Esophagus (tissue), 2 donors: ENCODE measurements at regions not wholly inside any gene's neighbourhood (a gene's known extent, or its start where the extent isn't known, plus 50 kb on each side); places are given as distances from the start of the nearest gene placed in this dataset.

Experiments
- H3K27ac ChIP-seq, 2 donors: one replicate each; pipeline ENCODE4 v1.5.1; 2013; ENCODE audit warnings: low read depth in 2 of 2, mild to moderate bottlenecking in 2 of 2, inconsistent platforms in 1 of 2, low read length in 1 of 2, moderate library complexity in 1 of 2
- H3K27me3 ChIP-seq, 2 donors: one replicate each; pipeline ENCODE4 v1.6.1; 2013; ENCODE audit warnings: low read length in 2 of 2, control low read depth in 1 of 2, mild to moderate bottlenecking in 1 of 2; ENCODE audit not compliant: insufficient read depth in 2 of 2, control insufficient read depth in 1 of 2
- H3K36me3 ChIP-seq, 2 donors: one replicate each; pipeline ENCODE4 v1.6.1; 2013; ENCODE audit warnings: low read length in 1 of 2; ENCODE audit not compliant: control insufficient read depth in 2 of 2, insufficient read depth in 2 of 2
- H3K4me1 ChIP-seq, 2 donors: one replicate each; pipeline ENCODE4 v1.6.1; 2013; ENCODE audit warnings: low read length in 1 of 2; ENCODE audit not compliant: control insufficient read depth in 2 of 2, insufficient read depth in 2 of 2
- H3K4me3 ChIP-seq, 2 donors: one replicate each; pipeline ENCODE4 v1.5.1; 2013; ENCODE audit warnings: low read length in 2 of 2, mild to moderate bottlenecking in 2 of 2, low read depth in 1 of 2, moderate library complexity in 1 of 2
- H3K9me3 ChIP-seq, 2 donors: one replicate each; pipeline ENCODE4 v1.6.1; 2013; ENCODE audit warnings: mild to moderate bottlenecking in 2 of 2, low read depth in 1 of 2, low read length in 1 of 2, moderate library complexity in 1 of 2; ENCODE audit not compliant: control insufficient read depth in 2 of 2, insufficient read depth in 1 of 2
- WGBS, 2 donors: extraction: QIAGEN DNeasy Blood & Tissue Kit; methylation state at CpG; one replicate each; pipeline ENCODE4 v1.1.7; 2013; 5-methylcytosine and 5-hydroxymethylcytosine counted together
- donor health status: healthy with polysubstance abuse.
- donor health status: Bipolar disorder and iron deficiency.

GRCh38 chr16:80300876-80301275 lies 239.9 kb upstream of the DYNLRB2 start:
- Histone ChIP-seq H3K27me3 (no peaks in the 10 kb centered on the region), H3K27ac (no peak overlapping the region), H3K4me1 (no peaks in the 10 kb centered on the region), H3K4me3 (no peak overlapping the region), H3K9me3 (no peaks in the 10 kb centered on the region), H3K36me3 (no peaks in the 10 kb centered on the region)

DNA sequence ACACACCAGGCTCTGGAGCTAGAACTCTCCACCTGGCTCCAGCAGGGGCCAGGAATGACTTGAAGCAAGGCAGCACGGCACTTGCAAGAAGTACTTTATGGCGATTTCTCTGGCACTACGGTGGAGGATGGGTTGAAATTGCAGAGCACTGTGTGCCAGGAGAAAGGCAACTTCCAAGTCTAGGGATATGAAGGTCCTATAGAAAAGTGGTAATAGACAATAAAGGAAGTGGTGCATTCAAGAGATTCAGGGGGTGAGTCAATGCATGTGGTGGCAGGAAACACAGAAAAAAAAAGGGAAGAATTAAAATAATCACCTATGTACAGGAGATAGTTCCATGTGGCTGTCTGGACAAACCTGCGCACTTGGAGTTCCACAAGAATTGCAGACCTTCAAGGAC lies 240.3 kb upstream of the DYNLRB2 start:
- no peaks in the 10 kb centered on the region for H3K27me3 ChIP-seq
- no peak overlapping the region for H3K27ac ChIP-seq
- H3K36me3 ChIP-seq, result no peaks in the 10 kb centered on the region
- H3K4me1 ChIP-seq, result no peaks in the 10 kb centered on the region
- H3K4me3 ChIP-seq, result no peak overlapping the region
- no peaks in the 10 kb centered on the region for H3K9me3 ChIP-seq
- 91 to 95% methylated on average over 4 of the region's 4 CpGs for WGBS, 2 donors

DNA sequence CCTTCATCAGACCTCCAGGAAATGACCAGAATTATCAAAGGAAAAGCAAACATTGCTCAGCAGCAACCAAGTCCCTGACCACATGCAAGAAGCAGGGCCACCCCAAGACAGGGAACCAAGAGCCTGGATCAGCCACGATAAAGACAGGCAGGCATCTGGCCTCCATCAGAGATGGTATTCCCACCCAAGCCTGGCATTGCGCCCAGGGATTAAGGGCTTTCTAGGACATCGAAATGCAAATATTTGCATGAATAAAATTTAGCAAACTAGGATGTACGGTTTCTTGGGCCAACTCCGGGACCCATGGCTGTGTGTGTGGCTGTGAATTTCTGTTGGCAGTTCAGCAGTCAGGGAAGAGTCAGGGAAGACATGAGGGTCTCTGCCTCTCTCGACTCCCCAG lies 241.4 kb upstream of the DYNLRB2 start:
- Histone ChIP-seq H3K4me1 (no peaks in the 10 kb centered on the region), H3K4me3 (no peak overlapping the region), H3K27me3 (no peaks in the 10 kb centered on the region), H3K9me3 (no peaks in the 10 kb centered on the region), H3K36me3 (no peaks in the 10 kb centered on the region), H3K27ac (no peak overlapping the region)
- WGBS, 2 donors, result 28 to 32% methylated on average over 6 of the region's 6 CpGs

- H3K27me3 ChIP-seq, result no peaks in the 10 kb centered on the region
- no peaks in the 10 kb centered on the region for H3K4me1 ChIP-seq
- H3K27ac ChIP-seq, result no peak overlapping the region
- no peak overlapping the region for H3K4me3 ChIP-seq
- no peaks in the 10 kb centered on the region for H3K36me3 ChIP-seq
- H3K9me3 ChIP-seq, result no peaks in the 10 kb centered on the region
Measured at GRCh38 chr16:80298676-80299075, 242.1 kb upstream of the DYNLRB2 start.

GRCh38 chr16:80296034-80296433 lies 244.8 kb upstream of the DYNLRB2 start:
- H3K36me3 ChIP-seq, result no peaks in the 10 kb centered on the region
- H3K9me3 ChIP-seq, result no peaks in the 10 kb centered on the region
- H3K4me3 ChIP-seq, result no peak overlapping the region
- H3K27me3 ChIP-seq, result no peaks in the 10 kb centered on the region
- H3K4me1 ChIP-seq, result no peaks in the 10 kb centered on the region
- 95 to 97% methylated on average over 7 of the region's 7 CpGs for WGBS, 2 donors
- H3K27ac ChIP-seq, result no peak overlapping the region

DNA sequence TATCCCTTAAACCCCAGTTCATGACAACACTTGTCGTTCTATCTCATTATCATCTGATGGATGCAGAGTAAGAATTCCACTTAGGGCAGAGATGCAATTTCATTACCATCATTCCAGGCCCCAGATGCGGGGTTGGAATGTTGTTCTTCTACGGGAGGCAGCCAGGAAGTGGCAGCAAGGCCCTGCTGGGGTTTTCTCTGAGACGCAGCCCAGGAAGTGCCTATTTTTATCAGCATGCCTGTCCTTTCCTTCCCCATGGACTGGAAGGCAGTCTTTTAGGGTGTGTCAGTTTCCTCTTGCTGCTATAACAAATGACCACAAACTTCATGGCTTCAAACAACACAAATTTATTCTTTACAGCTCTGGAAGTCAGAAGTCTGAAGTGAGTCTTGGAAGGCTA lies 246.6 kb upstream of the DYNLRB2 start:
- no peaks in the 10 kb centered on the region for H3K9me3 ChIP-seq
- H3K36me3 ChIP-seq, result no peaks in the 10 kb centered on the region
- no peaks in the 10 kb centered on the region for H3K4me1 ChIP-seq
- no peaks in the 10 kb centered on the region for H3K27me3 ChIP-seq
- WGBS, 2 donors, result 75 to 85% methylated on average over 4 of the region's 4 CpGs
- H3K27ac ChIP-seq, result no peak overlapping the region
- H3K4me3 ChIP-seq, result no peak overlapping the region

GRCh38 chr16:80288616-80289015 lies 252.2 kb upstream of the DYNLRB2 start:
- H3K4me3 ChIP-seq, result no peak overlapping the region
- no peaks in the 10 kb centered on the region for H3K9me3 ChIP-seq
- no peaks in the 10 kb centered on the region for H3K27me3 ChIP-seq
- H3K36me3 ChIP-seq, result no peaks in the 10 kb centered on the region
- H3K4me1 ChIP-seq, result no peaks in the 10 kb centered on the region
- no peak overlapping the region for H3K27ac ChIP-seq
- WGBS, 2 donors, result 73 to 77% methylated on average over 3 of the region's 3 CpGs

DNA sequence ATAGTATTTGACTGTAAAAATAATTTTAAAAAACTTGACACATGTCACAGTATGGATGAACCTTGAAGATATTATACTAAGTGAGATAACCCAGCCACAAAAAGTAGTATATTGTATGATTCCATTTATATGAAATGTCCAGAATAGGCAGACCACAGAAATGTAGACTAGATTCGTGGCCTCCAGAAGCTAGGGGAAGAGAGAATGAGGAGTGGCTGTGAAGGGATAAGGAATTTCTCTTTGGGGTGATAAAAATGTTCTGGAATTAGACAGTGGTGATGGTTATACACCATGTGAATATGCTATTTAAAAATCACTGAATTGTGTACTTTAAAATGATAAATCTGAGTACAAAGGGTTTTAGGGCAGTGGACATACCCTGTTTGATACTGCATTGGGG lies 253.1 kb upstream of the DYNLRB2 start:
- no peak overlapping the region for H3K27ac ChIP-seq
- WGBS, 2 donors, result 65 to 76% methylated on average over 1 of the region's 1 CpG
- H3K27me3 ChIP-seq, result peaks cover 0 to 2% of the 10 kb centered on the region in 2 donors
- no peaks in the 10 kb centered on the region for H3K9me3 ChIP-seq
- no peaks in the 10 kb centered on the region for H3K36me3 ChIP-seq
- H3K4me1 ChIP-seq, result no peaks in the 10 kb centered on the region
- no peak overlapping the region for H3K4me3 ChIP-seq

DNA sequence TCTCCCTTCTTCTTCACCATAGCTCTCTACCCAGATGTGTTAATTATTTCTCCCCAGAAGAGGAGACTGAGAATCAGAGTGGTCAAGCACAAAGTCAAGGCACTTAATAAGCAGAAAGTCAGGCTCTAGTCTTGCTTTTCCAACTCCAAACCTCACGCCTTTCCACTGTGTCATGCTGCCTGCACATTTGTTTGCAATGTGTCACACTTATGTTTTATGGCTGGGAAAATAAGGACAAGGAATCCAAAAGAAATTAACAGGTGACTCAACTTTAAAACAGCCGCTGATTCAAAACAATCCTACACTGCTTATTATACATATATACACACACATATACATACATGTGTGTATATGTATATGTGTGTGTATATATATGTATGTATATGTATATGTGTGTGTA lies 255.7 kb upstream of the DYNLRB2 start:
- no peaks in the 10 kb centered on the region for H3K36me3 ChIP-seq
- no peaks in the 10 kb centered on the region for H3K9me3 ChIP-seq
- H3K4me1 ChIP-seq, result no peaks in the 10 kb centered on the region
- H3K27me3 ChIP-seq, result peaks cover 0 to 2% of the 10 kb centered on the region in 2 donors
- H3K27ac ChIP-seq, result no peak overlapping the region
- WGBS, 2 donors, result 64 to 73% methylated on average over 2 of the region's 2 CpGs
- no peak overlapping the region for H3K4me3 ChIP-seq

GRCh38 chr16:80283466-80284392 lies 257.1 kb upstream of the DYNLRB2 start:
- Histone ChIP-seq H3K9me3 (no peaks in the 10 kb centered on the region), H3K27ac (no peak overlapping the region), H3K36me3 (no peaks in the 10 kb centered on the region), H3K4me1 (no peaks in the 10 kb centered on the region), H3K27me3 (peaks cover 0 to 2% of the 10 kb centered on the region in 2 donors), H3K4me3 (no peak overlapping the region)
- 77 to 80% methylated on average over 2 of the region's 2 CpGs for WGBS, 2 donors
